ENCODE measurements at regions not wholly inside any gene's neighbourhood (a gene's known extent, or its start where the extent isn't known, plus 50 kb on each side); places are given as distances from the start of the nearest gene placed in this dataset.

DNA sequence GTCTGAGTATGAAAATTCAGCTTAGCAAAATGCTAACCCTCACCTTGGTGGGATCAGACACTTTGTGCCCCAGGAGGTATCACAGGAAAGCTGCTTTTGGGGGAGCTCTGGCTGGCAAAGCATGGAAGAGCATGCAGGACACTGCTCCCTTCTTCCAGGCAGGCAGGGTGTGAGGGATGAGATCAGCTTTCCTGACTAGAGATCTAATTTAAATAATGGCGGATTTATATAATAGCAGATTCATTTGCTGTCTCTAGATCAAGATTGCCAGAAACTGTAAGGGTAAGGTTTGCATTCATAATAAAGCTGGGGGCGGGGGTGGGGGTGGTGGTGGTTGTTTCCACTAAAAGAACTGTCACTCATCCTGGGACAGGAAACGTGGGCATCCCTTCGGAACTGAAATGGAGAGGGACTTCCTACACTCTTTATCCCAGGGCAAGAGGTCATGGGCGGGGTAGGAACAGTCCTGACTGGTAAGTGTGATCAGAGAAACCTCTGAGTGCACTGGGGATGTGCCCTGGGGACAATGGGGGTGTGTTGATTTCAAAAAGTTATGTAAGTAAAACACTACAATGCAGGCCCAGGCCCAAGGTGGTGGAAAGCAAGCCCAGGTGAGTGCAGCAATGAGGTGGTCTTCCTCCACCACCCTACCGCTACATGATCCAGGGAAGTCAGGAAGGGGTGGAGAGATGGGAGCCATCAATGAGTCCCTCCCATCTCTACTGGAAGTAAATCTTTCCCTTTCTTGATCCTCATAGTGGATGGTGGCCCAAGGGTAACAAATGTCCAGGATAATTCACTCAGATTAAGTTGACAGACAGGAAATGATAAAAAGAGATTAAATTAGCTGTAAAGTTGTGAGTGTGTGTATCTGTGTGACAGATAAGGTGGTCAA lies 171.4 kb upstream of the SERPINE2 start:
- TF ChIP-seq, protein P1, sequence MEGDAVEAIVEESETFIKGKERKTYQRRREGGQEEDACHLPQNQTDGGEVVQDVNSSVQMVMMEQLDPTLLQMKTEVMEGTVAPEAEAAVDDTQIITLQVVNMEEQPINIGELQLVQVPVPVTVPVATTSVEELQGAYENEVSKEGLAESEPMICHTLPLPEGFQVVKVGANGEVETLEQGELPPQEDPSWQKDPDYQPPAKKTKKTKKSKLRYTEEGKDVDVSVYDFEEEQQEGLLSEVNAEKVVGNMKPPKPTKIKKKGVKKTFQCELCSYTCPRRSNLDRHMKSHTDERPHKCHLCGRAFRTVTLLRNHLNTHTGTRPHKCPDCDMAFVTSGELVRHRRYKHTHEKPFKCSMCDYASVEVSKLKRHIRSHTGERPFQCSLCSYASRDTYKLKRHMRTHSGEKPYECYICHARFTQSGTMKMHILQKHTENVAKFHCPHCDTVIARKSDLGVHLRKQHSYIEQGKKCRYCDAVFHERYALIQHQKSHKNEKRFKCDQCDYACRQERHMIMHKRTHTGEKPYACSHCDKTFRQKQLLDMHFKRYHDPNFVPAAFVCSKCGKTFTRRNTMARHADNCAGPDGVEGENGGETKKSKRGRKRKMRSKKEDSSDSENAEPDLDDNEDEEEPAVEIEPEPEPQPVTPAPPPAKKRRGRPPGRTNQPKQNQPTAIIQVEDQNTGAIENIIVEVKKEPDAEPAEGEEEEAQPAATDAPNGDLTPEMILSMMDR (conservative IDR thresholded peaks at IDR 0.05; ENCODE audit: low read length) = no peak
- no peak for TF ChIP-seq EZH2phosphoT487 (IDR thresholded peaks at IDR 0.05; ENCODE audit: borderline replicate concordance)
